GM23338 (cell line): ENCODE measurements at regions not wholly inside any gene's neighbourhood (a gene's known extent, or its start where the extent isn't known, plus 50 kb on each side); places are given as distances from the start of the nearest gene placed in this dataset.

Experiments used
- ATAC-seq: fragments of 200-7000 bp; cut with Tn5 transposase; 3 replicates; pipeline ENCODE4 v1.9.1; 2020
- DNase-seq: peaks from one replicate; pipeline ENCODE4 v3.0.0-alpha.2; 2015; ENCODE audit warnings: low spot score
- H2AFZ ChIP-seq: fragments of 200-600 bp; sonication (generic); 2 replicates; pipeline ENCODE4 v1.8.0; 2016; ENCODE audit warnings: antibody characterized with exemption, mild to moderate bottlenecking, moderate library complexity
- H3F3A ChIP-seq: fragments of 200-600 bp; sonication (generic); replicated peaks from 2 replicates; pipeline ENCODE4 v1.8.0; 2017; ENCODE audit warnings: antibody characterized with exemption, mixed run types, low read depth
- H3K27ac ChIP-seq: fragments of 200-600 bp; sonication (generic); 2 replicates; pipeline ENCODE4 v1.6.1; 2016; ENCODE audit warnings: low read depth
- H3K27me3 ChIP-seq: fragments of 200-600 bp; sonication (generic); 2 replicates; pipeline ENCODE4 v1.8.0; 2016; ENCODE audit warnings: mild to moderate bottlenecking, mixed run types, moderate library complexity; ENCODE audit not compliant: insufficient read depth
- H3K36me3 ChIP-seq: fragments of 200-600 bp; sonication (generic); 2 replicates; pipeline ENCODE4 v1.8.0; 2016; ENCODE audit warnings: mild to moderate bottlenecking; ENCODE audit not compliant: insufficient read depth
- H3K4me1 ChIP-seq: fragments of 200-600 bp; sonication (generic); 2 replicates; pipeline ENCODE4 v1.8.0; 2016; ENCODE audit warnings: mild to moderate bottlenecking, moderate library complexity; ENCODE audit not compliant: insufficient read depth
- H3K4me2 ChIP-seq: fragments of 200-600 bp; sonication (generic); 2 replicates; pipeline ENCODE4 v1.7.1; 2017; ENCODE audit warnings: mixed run types
- H3K4me3 ChIP-seq: fragments of 200-600 bp; sonication (generic); 2 replicates; pipeline ENCODE4 v1.6.1; 2016; ENCODE audit warnings: mixed run types
- H3K79me2 ChIP-seq: fragments of 200-600 bp; sonication (generic); replicated peaks from 2 replicates; pipeline ENCODE4 v1.8.0; 2017; ENCODE audit warnings: mild to moderate bottlenecking; ENCODE audit not compliant: insufficient read depth
- H3K9me2 ChIP-seq: fragments of 200-600 bp; sonication (generic); 2 replicates; pipeline ENCODE4 v1.8.0; 2017; ENCODE audit not compliant: insufficient read depth
- H4K20me1 ChIP-seq: fragments of 200-600 bp; sonication (generic); replicated peaks from 2 replicates; pipeline ENCODE4 v1.8.0; 2017; ENCODE audit warnings: mild to moderate bottlenecking; ENCODE audit not compliant: insufficient read depth
- H3K27ac Mint-ChIP-seq: 2 replicates; pipeline ENCODE4 v1.8.0; 2020; ENCODE audit warnings: inconsistent platforms, mild to moderate bottlenecking, moderate library complexity, mixed read lengths
- H3K27me3 Mint-ChIP-seq: 3 replicates; pipeline ENCODE4 v1.8.0; 2022; ENCODE audit warnings: low read depth, mild to moderate bottlenecking, moderate library complexity, mixed read lengths, inconsistent platforms; ENCODE audit not compliant: insufficient read depth, poor library complexity
- H3K36me3 Mint-ChIP-seq: 3 replicates; pipeline ENCODE4 v1.8.0; 2021; ENCODE audit warnings: low read depth, mild to moderate bottlenecking, inconsistent platforms, moderate library complexity, mixed read lengths
- H3K4me1 Mint-ChIP-seq: 3 replicates; pipeline ENCODE4 v1.8.0; 2020; ENCODE audit warnings: mild to moderate bottlenecking, inconsistent platforms, mixed read lengths
- H3K4me3 Mint-ChIP-seq: 3 replicates; pipeline ENCODE4 v1.8.0; 2021; ENCODE audit warnings: moderate library complexity, mild to moderate bottlenecking, inconsistent platforms, mixed read lengths
- H3K9me3 Mint-ChIP-seq: 3 replicates; pipeline ENCODE4 v1.8.0; 2020; ENCODE audit warnings: moderate library complexity, mild to moderate bottlenecking, inconsistent platforms, mixed read lengths
- CREB1 ChIP-seq: fragments of 250-450 bp; sonication (Bioruptor Pico); IDR thresholded peaks from 2 replicates; pipeline ENCODE4 v1.5.0; 2020; ENCODE audit warnings: low read depth, mild to moderate bottlenecking, moderate library complexity
- EZH2phosphoT487 ChIP-seq: fragments of 200-600 bp; sonication (generic); IDR thresholded peaks from one replicate; pipeline ENCODE4 v1.8.1; 2018; ENCODE audit warnings: antibody characterized with exemption; ENCODE audit not compliant: unreplicated experiment
- JUNB ChIP-seq: IDR thresholded peaks from one replicate; pipeline ENCODE4 v1.6.1; 2016; ENCODE audit warnings: antibody characterized with exemption; ENCODE audit not compliant: unreplicated experiment
- POLR2AphosphoS5 ChIP-seq: IDR thresholded peaks from 2 replicates; pipeline ENCODE4 v1.6.1; 2016; ENCODE audit warnings: antibody characterized with exemption, low read depth
- STAT1 ChIP-seq: IDR thresholded peaks from one replicate; pipeline ENCODE4 v1.6.1; 2016; ENCODE audit warnings: antibody characterized with exemption; ENCODE audit not compliant: unreplicated experiment
- ZNF114 ChIP-seq: fragments of 250-450 bp; sonication (Bioruptor Pico); IDR thresholded peaks from 2 replicates; pipeline ENCODE4 v1.5.0; 2020; ENCODE audit warnings: mild to moderate bottlenecking, moderate library complexity
- ZNF331 ChIP-seq: fragments of 250-450 bp; sonication (Bioruptor Pico); IDR thresholded peaks from 2 replicates; pipeline ENCODE4 v1.5.0; 2020; ENCODE audit warnings: low read depth, mild to moderate bottlenecking, moderate library complexity
- ZNF462 ChIP-seq: fragments of 250-450 bp; sonication (Bioruptor Pico); IDR thresholded peaks from 2 replicates; pipeline ENCODE4 v1.5.0; 2020; ENCODE audit warnings: mild to moderate bottlenecking, moderate library complexity

DNA sequence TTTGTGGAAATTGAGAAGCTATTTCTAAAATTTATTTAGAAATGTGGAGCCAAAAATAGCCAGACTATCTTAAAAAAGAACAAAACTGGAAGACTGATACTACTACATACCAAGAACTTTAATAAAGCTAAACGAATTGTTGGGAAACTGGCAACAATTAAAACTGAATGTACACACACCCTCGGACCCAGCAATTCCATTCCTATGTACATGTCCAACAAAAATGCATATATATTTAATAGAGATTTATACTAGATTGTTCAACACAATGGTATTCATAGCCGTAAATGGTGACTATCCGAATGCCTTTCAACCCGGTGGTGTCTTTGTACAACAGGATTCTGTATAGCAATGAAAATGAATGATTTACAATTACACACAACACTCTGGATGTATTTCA, 136.5 kb upstream of the RASGRP1 start (continued):
- TF ChIP-seq ZNF462 (CRISPR knock-in tag) (no peak), ZNF331 (CRISPR knock-in tag) (no peak), JUNB (no peak)

- Mint-ChIP-seq H3K27me3 (peaks cover 8% of the 10 kb centered on the region), H3K4me1 (peaks cover 33% of the 10 kb centered on the region), H3K36me3 (no peaks in the 10 kb centered on the region), H3K9me3 (no peaks in the 10 kb centered on the region), H3K4me3 (no peak overlapping the region), H3K27ac (no peak overlapping the region)
- ATAC-seq (peak; percentile 58), DNase-seq (peak; percentile 37)
- Histone ChIP-seq H3K4me3 (no peak overlapping the region), H3K79me2 (no peaks in the 10 kb centered on the region), H2AFZ (peak overlapping the region; percentile 3; the same call in 1 of the 2 replicates), H4K20me1 (no peaks in the 10 kb centered on the region), H3K36me3 (no peaks in the 10 kb centered on the region), H3K27ac (no peak overlapping the region), H3K4me1 (peaks cover 30% of the 10 kb centered on the region), H3K4me2 (0 out of 2 replicates have a peak overlapping the region, but pooled peaks have one; percentile 7), H3F3A (no peaks in the 10 kb centered on the region), H3K9me2 (no peaks in the 10 kb centered on the region), H3K27me3 (no peaks in the 10 kb centered on the region)
- TF ChIP-seq CREB1 (CRISPR knock-in tag) (no peak), ZNF462 (CRISPR knock-in tag) (no peak), ZNF114 (CRISPR knock-in tag) (no peak), JUNB (no peak), EZH2phosphoT487 (no peak), ZNF331 (CRISPR knock-in tag) (no peak), STAT1 (no peak), POLR2AphosphoS5 (no peak)
Measured at GRCh38 chr15:38702178-38702912, 137.7 kb upstream of the RASGRP1 start.
